GM21381 (cell line): ENCODE measurements at regions not wholly inside any gene's neighbourhood (a gene's known extent, or its start where the extent isn't known, plus 50 kb on each side); places are given as distances from the start of the nearest gene placed in this dataset.
"Not testable (repeated sequence)": the region's sequence is repeated elsewhere in the genome, so short reads cannot be mapped to it uniquely, and the experiment has no call there.

ENCODE experiments used
- ATAC-seq: cut with Tn5 transposase; IDR thresholded peaks from one replicate; pipeline ENCODE4 v1.9.1; 2021; ENCODE audit warnings: mild to moderate bottlenecking, moderate library complexity; ENCODE audit not compliant: unreplicated experiment

DNA sequence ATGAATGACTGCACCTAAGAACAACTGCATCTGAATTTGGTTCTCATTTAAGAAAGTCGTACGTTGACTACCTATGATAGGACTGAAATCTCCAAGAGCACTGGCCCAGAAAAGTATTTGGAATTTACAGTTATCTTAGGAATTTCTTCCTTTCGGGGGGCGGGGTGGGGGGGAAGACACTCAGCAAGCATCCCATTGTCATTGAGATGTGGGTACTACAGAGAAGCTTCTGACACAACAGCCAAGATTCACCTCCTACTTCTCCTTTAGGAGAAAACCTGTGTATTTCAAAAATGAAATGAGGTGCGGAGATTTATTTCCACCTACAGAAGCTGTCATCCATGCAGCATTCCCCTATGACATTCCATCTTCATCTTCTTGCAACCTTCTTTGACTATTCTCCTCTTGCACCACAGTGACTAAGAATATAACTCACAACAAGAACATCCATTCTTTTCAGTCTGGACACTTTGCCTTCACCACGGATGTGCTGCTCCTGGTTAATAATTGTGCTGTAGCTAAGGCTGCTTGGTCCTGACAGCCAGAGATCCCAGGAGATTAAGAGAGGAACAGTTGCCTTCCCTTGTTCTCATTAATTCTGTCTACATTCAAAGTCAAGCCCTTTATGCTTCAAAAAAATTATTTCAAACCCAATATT lies 98.4 kb upstream of the FRMD4A start:
- no peak for ATAC-seq

DNA sequence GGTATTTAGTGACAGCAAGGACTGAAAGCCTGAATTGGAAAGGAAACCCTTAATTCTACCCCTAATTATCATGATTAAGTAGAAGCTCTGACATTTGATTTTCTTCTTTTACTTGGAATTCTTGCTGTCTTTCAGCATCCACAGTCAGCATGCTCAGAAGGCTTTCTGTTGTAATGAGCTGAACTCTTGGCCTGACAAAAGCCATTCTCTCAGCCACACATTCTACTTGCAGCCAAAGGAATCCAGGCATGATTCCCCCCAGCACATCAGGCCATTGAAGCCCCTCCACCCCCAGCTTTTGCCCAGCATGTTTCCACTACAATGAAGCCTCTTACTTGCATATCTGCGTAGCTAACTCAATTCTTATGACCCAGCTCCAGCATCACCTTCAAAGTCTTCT lies 94.3 kb upstream of the FRMD4A start:
- ATAC-seq: no peak

- no peak for ATAC-seq
Observed at GRCh38 chr10:14423111-14423744, 92.5 kb upstream of the FRMD4A start.

DNA sequence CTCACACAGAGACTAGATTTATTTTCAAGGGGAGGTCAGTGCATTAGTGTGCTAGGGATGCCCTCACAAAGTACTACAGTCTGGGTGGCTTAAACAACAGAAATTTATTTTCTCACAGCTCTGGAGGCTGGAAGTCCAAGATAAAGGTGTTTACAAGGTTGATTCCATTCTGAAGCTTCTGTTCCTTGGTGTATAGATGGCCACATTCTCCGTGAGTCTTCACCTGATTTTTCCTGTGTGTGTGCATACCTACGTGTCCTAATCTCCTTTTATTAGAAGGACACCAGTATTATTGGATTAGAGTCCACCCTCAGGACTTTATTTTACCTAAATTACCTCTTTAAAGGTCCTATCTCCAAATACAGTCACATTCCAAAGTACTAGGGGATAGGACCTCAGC lies 91.7 kb upstream of the FRMD4A start:
- no peak for ATAC-seq

- ATAC-seq: no peak
Observed at GRCh38 chr10:14421941-14422340, 91.2 kb upstream of the FRMD4A start.

DNA sequence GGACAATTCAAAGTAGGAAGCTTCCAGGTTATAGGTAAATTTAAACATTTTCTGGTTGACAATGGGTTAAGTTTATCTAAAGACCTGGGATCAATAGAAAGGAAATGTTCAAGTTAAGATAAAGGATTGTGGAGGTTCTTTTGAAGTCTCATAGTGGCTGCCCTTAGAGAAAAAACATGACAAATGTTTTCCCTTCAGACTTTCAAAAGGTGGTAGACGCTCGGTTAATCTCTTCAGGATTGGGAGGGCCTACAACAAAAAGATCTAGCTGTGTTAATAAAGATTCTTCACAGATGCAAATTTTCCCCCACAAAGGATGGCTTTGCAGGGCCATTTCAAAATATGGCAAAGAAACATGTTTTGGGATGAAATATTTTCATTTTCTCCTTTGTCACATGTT lies 86.6 kb upstream of the FRMD4A start:
- ATAC-seq: not testable (repeated sequence)

DNA sequence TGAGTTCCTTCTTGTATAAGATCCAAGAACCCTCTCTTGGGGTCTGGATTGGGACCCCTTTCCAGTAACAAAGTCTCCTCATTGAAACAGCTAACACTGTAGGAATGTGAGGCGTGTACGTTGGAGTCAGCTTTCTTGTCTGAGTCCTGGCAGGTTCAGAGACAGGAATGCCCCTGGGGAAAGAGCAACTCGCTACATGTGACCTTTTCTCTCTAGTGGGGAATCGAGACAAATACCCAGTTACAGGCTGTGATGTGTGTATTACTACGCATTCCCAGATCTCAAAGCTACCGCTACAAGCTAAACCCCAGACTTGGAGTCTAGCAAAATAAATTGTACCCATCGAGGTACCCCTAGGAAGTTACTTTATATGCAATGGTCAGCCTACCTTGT lies 85.6 kb upstream of the FRMD4A start:
- ATAC-seq: no peak

DNA sequence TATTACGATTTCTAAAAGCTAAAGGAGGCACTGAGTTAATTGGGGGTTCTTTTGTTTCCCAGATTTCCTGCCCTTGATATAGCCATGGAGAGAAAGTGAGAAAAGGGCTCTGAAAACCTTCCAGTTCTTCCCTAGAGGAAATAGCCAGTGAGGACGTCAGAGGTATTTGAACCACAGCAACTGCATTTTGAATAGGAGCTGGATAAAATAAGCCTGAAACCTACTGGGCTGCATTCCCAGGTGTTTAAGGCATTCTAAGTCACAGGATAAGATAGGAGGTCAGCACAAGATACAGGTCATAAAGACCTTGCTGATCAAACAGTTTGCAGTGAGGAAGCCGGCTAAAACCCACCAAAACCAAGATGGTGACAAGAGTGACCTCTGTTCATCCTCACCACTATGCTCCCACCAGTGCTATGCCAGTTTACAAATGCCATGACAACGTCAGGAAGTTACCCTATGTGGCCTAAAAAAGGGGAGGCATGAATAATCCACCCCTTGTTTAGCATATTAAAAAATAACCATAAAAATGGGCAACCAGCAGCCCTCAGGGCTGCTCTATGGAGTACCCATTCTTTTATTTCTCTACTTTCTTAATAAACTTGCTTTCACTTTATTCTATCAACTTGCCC lies 85.1 kb upstream of the FRMD4A start:
- ATAC-seq: no peak

DNA sequence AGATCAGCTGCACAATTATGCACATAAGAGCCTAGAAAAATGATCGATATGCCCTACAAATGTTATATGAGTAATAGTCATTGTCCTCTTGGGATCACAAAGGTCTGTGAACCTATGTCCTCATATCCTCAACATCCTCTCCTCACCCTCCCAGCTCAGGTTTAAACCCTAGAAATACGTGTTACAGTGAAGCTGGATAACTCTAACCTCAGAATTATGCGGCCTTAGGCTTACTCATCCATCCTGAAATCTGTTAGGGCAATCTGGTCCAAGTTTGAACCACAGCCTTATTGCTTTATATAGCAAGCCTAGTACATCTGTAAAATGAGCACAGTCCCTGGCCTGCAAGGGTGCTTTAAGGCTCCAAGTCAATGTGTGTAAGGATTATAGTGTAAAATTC lies 84.2 kb upstream of the FRMD4A start:
- ATAC-seq: no peak

DNA sequence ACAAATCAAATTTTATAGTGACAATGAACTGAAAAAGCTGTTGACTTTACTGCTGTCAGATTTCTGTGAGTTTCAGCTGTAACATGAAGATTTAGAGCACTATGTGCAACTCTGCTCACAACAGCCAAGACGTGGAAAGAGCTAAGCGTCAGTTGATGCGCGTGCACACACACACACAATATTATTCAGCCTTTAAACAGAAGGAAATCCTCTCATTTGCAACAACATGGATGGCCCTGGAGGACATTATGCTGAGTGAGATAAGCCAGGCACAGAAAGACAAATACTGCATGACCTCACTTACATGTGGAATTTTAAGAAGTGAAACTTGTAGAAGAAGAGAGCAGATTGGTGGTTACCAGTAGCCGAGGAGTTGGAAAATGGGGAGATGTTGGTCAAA lies 82.8 kb upstream of the FRMD4A start:
- ATAC-seq: no peak

DNA sequence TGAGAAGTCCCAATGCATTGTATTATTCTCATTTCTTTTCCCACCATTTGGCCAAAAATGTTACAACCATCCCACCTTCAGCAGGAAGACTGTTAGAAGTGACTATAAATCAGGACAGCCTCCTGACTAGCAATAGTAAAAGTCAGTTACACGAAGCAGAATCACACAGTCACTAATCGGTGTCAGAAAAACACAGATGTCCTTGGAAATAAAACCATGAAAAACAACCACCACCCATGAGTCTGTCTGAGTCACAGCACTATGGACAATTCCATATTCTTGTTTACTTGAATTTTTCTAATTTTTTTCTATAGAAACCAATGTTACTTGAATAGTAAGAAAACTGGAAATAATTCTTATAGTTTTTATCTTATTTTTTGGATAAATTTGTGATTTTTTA lies 81.9 kb upstream of the FRMD4A start:
- ATAC-seq: no peak

- no peak for ATAC-seq
Observed at GRCh38 chr10:14409856-14410458, 79.2 kb upstream of the FRMD4A start.

DNA sequence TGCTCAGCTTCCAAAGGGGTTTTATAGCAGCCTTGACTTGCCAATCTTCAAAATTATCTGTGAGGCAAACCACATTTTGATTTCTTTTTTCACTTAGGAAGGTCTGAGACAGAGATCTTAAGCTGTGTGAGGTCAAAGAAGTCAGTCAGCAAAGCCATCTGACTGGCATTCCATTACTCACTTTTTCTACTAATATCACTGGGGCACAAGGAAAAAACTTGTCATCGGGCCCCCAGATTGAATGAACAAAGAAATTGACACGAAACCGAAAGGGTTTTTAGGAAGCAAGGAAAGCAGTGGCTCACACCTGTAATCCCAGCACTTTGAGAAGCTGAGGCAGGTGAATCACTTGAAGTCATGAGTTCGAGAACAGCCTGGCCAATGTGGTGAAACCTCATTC lies 78.5 kb upstream of the FRMD4A start:
- ATAC-seq: no peak

- ATAC-seq: no peak
Observed at GRCh38 chr10:14408139-14408538, 77.4 kb upstream of the FRMD4A start.

GRCh38 chr10:14407567-14407966 lies 76.8 kb upstream of the FRMD4A start:
- no peak for ATAC-seq

GRCh38 chr10:14405076-14406065 lies 74.6 kb upstream of the FRMD4A start:
- ATAC-seq: no peak

DNA sequence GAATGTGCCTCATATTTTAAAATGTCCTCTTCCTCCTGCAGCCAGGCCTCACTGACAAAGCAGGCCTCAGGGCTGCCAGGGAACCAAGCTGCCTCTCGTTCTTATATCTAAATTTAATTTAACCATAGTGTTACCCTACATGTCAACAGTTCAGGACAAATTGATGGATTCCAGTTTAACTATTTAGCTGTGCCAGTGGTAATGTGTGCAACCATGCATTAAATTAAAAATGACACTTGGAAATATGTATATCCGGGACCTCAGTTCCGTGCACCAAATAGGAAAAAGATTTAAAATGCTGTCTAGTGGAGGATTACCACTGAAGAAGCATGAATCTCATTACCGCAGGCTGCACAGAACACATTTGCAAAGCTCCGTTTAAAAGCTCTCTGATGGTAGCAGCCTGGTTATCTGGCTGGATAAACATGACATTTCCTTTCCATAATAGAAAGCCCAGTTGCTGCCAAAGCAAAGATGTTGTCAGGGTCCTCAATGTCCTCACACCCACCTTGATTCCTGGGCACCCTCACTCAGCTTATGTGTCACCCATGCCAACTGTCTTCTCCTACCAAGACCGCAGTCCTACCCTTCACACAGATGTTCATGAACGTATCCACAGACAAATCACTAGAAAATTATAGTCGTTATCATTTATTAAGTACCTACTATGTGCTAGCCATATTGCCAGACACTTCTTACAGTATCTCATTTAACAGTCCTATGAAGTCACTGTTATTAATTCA lies 73.3 kb upstream of the FRMD4A start:
- ATAC-seq: no peak

GRCh38 chr10:14403359-14403758 lies 72.6 kb upstream of the FRMD4A start:
- no peak for ATAC-seq

GRCh38 chr10:14399641-14400040 lies 68.9 kb upstream of the FRMD4A start:
- no peak for ATAC-seq

DNA sequence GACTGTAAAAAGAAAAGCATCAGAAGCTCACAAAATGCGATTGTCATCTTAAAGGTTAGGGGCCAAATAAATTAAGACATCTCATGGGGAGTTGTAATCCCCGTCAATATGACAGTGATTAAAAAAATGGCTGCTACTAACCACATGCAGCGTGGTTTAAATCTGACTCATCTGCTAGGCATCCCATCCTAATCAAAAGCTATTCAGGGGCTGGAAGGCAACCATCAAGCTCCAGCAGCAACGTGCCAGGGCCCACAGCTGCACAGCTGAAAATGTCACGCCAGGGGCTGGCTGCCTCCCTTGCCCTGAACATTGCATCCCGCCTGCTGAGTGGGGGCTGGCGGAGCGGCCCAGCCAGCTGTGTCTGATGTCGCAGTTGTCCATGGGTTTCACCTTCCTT lies 66.3 kb upstream of the FRMD4A start:
- no peak for ATAC-seq
